Upper lobe of left lung (tissue), 4 donors: ENCODE measurements at regions not wholly inside any gene's neighbourhood (a gene's known extent, or its start where the extent isn't known, plus 50 kb on each side); places are given as distances from the start of the nearest gene placed in this dataset.

Experiments
- CTCF ChIP-seq, 6 experiments: fragments of 450-650 bp in 4 of 6; fragments of 200-600 bp in 2 of 6; sonication (generic) in 2 of 6; IDR thresholded peaks; one replicate each; pipeline ENCODE4 v1.5.1; 2016 to 2019; ENCODE audit warnings: antibody characterized with exemption in 6 of 6
- POLR2AphosphoS5 ChIP-seq, 2 donors: sonication (generic); formaldehyde crosslinking; IDR thresholded peaks; one replicate each; pipeline ENCODE4 v1.5.1; 2017; ENCODE audit warnings: antibody characterized with exemption in 2 of 2

- TF ChIP-seq CTCF (IDR thresholded peaks at IDR 0.05) (no peak), POLR2AphosphoS5 (IDR thresholded peaks at IDR 0.05) (no peak)
Observed at GRCh38 chr11:28903716-28904115, 795.5 kb downstream of the METTL15 start.
